GM13977 (cell line): ENCODE measurements at regions not wholly inside any gene's neighbourhood (a gene's known extent, or its start where the extent isn't known, plus 50 kb on each side); places are given as distances from the start of the nearest gene placed in this dataset.

Source experiments
- DNase-seq: peaks from one replicate; pipeline ENCODE4 v3.0.0; 2012; ENCODE audit warnings: low spot score
- in situ Hi-C: fragments of 300-500 bp; cut with MboI; formaldehyde crosslinking; loops from one replicate; pipeline ENCODE4 v1.12.0; 2022; ENCODE audit warnings: low sequenced_read_pairs, low pct_unique_long_range_greater_than_20kb, mixed read lengths, inconsistent platforms; ENCODE audit not compliant: unreplicated experiment
- TF ChIP-seq, protein P1 (sequence below): IDR thresholded peaks from 2 replicates; pipeline ENCODE4 v1.5.1; 2012; ENCODE audit warnings: mild to moderate bottlenecking, control low read depth; ENCODE audit not compliant: insufficient read depth; ENCODE audit errors: extremely low read depth, missing control alignments

DNA sequence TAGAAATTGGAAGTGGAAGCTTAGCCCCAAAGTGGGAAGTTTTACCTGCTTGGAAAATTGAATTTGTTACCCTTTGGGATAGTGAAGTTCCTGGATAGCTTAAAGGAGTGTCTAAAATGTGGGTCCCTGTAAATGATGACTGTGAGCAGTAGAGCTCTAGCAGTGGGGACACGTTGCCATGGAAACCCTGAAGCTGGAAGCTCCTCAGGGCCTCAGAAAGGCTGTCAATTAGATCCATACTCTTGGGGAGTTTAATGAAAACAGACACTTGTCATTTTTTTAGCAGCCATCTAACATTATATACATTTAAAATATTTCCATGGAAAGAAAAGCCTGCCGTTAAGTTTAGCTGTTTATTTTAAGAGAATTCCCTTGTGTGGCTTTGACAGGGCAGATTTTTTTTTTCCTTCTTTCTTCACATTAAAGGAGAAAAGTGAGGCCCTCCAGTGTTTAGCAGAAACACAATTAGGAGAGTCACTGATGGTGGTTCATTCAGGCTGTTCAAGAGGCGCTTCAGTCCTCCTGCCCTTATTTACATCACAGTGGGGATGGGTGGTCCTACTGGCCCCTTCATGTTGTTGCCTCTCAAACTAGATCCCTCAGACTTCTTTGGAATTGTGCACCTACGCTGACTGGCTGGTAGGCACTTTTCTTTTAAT lies 518.4 kb downstream of the CCSER2 start:
- in situ Hi-C loops = no loop called here
- TF ChIP-seq, protein P1, sequence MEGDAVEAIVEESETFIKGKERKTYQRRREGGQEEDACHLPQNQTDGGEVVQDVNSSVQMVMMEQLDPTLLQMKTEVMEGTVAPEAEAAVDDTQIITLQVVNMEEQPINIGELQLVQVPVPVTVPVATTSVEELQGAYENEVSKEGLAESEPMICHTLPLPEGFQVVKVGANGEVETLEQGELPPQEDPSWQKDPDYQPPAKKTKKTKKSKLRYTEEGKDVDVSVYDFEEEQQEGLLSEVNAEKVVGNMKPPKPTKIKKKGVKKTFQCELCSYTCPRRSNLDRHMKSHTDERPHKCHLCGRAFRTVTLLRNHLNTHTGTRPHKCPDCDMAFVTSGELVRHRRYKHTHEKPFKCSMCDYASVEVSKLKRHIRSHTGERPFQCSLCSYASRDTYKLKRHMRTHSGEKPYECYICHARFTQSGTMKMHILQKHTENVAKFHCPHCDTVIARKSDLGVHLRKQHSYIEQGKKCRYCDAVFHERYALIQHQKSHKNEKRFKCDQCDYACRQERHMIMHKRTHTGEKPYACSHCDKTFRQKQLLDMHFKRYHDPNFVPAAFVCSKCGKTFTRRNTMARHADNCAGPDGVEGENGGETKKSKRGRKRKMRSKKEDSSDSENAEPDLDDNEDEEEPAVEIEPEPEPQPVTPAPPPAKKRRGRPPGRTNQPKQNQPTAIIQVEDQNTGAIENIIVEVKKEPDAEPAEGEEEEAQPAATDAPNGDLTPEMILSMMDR = no peak
- no peak for DNase-seq

DNA sequence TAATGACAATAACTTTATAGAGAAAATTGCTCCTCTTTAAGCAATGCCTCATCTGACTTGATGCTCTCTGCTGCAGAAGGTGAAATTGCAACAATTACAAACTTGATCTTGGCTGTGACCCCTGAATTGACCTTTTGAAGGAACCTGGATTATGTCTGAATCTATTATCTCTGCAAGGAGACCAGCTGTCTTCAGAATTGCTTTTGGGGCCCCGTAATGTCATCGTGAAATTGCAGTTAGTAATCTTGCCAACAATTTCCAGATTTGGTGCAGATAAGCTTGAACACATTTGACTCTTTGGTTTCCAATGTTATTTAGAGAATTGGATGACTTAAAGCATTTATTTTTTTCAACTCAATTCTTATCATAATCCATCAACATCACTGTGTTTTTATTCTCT lies 520.6 kb downstream of the CCSER2 start:
- in situ Hi-C loops = no loop called here
- TF ChIP-seq, protein P1 = no peak
- DNase-seq = no peak

DNA sequence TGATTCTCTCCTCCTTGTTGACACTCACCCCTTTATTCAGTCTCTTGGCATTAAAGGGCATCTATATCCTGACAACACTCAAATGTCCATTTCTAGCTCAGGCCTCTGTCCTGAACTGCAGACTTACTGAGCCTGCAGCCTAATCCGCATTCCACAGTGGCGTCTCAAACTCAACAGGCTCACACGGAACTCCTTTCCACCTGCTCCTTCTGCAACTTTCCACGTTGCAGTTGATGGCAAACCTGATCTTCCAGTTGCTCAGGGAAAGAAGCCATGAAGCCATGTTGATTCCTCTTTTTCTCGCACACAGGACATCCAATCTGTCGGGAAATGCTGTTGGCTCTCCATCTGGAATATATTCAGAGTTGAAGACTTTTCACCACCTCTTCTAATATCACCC lies 522.4 kb downstream of the CCSER2 start:
- in situ Hi-C loops = no loop called here
- TF ChIP-seq, protein P1 = no peak
- no peak for DNase-seq

DNA sequence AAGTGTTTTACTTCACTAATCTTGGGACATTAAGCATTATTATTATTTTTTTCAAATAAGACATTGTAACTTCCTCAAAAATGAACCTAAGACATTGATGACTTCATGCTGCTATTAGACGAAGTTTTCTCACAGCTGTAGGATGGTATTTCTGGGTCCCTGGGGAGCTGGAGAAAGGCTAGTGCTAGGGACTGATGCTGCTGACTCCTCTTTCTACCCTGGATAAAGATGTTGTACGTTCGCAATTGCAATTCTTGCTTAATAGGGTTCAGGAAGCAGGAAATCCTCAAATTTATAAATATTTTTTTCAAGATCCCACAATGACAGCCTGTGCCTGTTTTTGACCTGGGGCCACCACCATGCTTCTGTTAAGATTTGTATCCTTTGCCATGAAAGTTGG lies 526.0 kb downstream of the CCSER2 start:
- in situ Hi-C loops = no loop called here
- TF ChIP-seq, protein P1 = no peak
- DNase-seq = no peak

DNA sequence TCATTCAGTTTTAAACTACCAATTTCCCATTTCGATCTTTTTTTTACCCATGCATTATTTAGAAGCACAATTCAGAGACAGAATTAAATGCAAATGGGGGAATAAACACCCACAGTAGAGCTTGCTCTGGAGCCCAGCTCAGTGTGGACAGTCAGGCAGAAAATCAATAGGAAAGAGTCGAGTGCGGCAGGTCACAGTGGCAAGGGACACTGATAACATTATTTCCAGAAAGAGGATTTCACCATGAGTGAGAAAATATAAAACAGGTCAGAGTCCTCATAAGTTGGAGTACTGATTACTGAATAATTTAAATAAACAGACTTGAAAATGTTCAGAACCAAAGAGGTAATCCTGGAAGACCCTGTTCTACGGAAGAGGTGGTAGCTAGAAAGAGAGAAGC lies 532.5 kb downstream of the CCSER2 start:
- in situ Hi-C loops = no loop called here
- no peak for DNase-seq
- TF ChIP-seq, protein P1 = no peak

DNA sequence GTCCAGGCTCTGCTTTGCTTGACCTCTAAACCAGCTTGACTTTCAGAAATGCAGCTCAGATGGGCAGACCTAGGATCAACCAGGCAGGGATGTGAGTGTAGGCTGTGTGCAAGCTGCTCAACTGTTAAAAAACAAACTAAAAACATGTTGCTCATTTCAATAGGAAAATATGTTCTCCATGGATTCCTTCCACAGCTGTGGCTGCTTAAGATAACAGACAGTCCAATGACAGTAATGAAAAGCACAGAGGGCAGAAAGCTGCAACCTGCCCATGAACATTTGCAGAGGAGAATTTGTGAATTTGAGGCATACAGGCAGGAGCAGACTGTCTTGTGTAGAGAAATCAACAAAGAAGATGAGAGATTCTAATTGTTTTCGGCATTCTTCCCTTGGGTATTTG lies 534.2 kb downstream of the CCSER2 start:
- in situ Hi-C loops = no loop called here
- DNase-seq = no peak
- TF ChIP-seq, protein P1 = no peak
